ENCODE measurements at regions not wholly inside any gene's neighbourhood (a gene's known extent, or its start where the extent isn't known, plus 50 kb on each side); places are given as distances from the start of the nearest gene placed in this dataset.

DNA sequence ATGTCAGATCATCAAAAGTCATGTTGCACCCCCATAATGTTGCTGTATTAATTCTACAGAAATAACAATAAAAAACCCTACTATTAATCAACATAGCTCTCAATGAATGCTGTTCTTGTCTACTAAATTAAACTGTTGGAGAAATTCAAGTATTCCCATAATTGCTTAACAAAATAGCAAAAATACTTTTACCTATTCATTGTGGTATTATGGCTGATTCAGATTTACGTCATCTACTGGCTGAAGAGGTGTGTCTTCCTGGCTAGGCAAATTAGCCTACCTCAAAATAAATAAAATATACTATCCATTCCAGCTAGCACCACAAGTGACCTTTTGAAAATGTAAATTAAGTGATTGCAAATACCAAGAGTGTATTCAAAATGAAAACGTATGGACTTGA, 249.4 kb downstream of the MEIS1 start:
- in situ Hi-C loops (cut with HindIII; ENCODE audit: low pct_ligation_motif_present, low sequenced_read_pairs), result no loop called here
- Histone ChIP-seq H3K27me3 (replicated peaks) (no peaks in the 10 kb centered on the region), H3K27ac (no peak overlapping the region), H3K36me3 (replicated peaks) (no peaks in the 10 kb centered on the region), H3K4me3 (ENCODE audit: low read depth, low read length) (no peak overlapping the region)
- DNase-seq, result no peak
- TF ChIP-seq, protein P1, sequence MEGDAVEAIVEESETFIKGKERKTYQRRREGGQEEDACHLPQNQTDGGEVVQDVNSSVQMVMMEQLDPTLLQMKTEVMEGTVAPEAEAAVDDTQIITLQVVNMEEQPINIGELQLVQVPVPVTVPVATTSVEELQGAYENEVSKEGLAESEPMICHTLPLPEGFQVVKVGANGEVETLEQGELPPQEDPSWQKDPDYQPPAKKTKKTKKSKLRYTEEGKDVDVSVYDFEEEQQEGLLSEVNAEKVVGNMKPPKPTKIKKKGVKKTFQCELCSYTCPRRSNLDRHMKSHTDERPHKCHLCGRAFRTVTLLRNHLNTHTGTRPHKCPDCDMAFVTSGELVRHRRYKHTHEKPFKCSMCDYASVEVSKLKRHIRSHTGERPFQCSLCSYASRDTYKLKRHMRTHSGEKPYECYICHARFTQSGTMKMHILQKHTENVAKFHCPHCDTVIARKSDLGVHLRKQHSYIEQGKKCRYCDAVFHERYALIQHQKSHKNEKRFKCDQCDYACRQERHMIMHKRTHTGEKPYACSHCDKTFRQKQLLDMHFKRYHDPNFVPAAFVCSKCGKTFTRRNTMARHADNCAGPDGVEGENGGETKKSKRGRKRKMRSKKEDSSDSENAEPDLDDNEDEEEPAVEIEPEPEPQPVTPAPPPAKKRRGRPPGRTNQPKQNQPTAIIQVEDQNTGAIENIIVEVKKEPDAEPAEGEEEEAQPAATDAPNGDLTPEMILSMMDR (IDR thresholded peaks at IDR 0.05; ENCODE audit: low read depth, low read length, missing control alignments), result no peak

DNA sequence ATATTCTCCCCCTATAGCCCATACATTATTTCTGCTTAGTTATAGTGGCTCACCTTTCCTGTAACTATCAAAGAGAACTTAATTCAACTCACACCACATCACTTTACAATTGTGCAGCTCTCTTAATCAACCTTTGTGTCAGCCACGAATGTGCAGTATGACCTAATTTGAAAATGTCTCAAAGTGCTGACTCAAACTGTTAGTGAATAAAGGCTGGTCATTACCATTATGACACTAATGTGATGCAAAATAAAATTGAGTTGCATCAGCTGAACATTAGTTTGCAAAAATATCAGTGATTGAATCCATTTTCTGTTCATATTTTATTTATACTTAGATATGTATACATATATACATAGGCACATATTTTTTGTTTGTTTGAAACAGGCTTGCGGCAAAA, 251.8 kb downstream of the MEIS1 start:
- Histone ChIP-seq H3K27ac (no peak overlapping the region), H3K27me3 (replicated peaks) (no peaks in the 10 kb centered on the region), H3K4me3 (ENCODE audit: low read depth, low read length) (no peak overlapping the region), H3K36me3 (replicated peaks) (no peaks in the 10 kb centered on the region)
- TF ChIP-seq, protein P1 (IDR thresholded peaks at IDR 0.05; ENCODE audit: low read depth, low read length, missing control alignments), result no peak
- no peak for DNase-seq
- in situ Hi-C loops (cut with HindIII; ENCODE audit: low pct_ligation_motif_present, low sequenced_read_pairs), result no loop called here

DNA sequence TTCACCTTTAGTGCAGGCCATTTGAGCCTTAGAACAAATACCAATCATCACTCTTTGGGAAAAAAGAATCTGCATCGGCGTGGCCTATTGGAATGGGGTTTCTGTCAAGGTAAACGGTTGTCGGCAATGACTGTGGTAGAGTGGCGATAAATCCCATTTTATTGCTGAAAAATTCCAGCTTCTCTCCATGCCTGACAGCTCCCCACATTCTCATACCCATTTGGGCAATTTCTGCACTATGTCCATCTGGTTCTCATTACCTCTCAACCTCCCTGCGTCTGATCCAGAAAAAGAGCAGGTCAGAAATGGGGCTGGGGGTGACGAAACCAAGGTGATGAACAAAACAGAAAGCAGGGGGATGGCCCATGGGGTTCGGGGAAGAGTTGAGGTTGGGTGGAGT, 254.0 kb downstream of the MEIS1 start:
- in situ Hi-C loops (cut with HindIII; ENCODE audit: low pct_ligation_motif_present, low sequenced_read_pairs), result no loop called here
- H3K27me3 ChIP-seq (replicated peaks), result no peaks in the 10 kb centered on the region
- DNase-seq, result no peak

DNA sequence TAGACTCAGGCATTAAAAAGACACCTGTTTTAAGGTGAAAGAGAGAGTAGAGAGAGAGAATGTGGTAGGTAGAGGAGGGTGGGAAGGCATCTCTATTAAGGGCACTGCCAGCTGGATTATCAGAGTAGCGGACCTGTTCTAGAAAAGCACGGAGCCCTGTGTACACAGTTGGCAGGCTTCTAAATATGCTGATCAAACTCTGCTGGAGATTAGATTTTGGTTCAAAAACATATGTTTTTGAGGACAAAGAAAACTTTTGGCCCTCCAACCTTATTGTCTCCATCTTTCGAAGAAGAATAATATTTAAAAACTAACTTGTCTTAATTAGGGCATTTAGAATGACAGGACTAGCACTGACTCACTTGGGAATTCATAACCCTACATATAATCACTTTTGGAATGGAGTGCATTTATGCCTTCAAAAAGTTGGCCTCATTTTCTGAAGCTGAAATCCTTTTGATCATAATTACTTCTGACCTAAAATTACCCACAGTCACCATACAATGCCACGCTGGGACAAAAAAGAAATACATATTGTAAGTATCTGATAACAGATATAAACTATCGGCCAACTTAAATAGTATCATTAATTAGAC, 254.6 kb downstream of the MEIS1 start:
- in situ Hi-C loops (cut with HindIII; ENCODE audit: low pct_ligation_motif_present, low sequenced_read_pairs), result no loop called here
- H3K4me3 ChIP-seq (ENCODE audit: low read depth, low read length), result no peak overlapping the region
- H3K27me3 ChIP-seq (replicated peaks), result no peaks in the 10 kb centered on the region
- no peak overlapping the region for H3K27ac ChIP-seq
- no peaks in the 10 kb centered on the region for H3K36me3 ChIP-seq (replicated peaks)
- DNase-seq, result no peak
- TF ChIP-seq, protein P1 (IDR thresholded peaks at IDR 0.05; ENCODE audit: low read depth, low read length, missing control alignments), result no peak

More for the DNA sequence above, 254.0 kb downstream of the MEIS1 start:
- TF ChIP-seq, protein P1 (IDR thresholded peaks at IDR 0.05; ENCODE audit: low read depth, low read length, missing control alignments), result no peak
- H3K4me3 ChIP-seq (ENCODE audit: low read depth, low read length), result no peak overlapping the region
- H3K36me3 ChIP-seq (replicated peaks), result no peaks in the 10 kb centered on the region
- H3K27ac ChIP-seq, result no peak overlapping the region

DNA sequence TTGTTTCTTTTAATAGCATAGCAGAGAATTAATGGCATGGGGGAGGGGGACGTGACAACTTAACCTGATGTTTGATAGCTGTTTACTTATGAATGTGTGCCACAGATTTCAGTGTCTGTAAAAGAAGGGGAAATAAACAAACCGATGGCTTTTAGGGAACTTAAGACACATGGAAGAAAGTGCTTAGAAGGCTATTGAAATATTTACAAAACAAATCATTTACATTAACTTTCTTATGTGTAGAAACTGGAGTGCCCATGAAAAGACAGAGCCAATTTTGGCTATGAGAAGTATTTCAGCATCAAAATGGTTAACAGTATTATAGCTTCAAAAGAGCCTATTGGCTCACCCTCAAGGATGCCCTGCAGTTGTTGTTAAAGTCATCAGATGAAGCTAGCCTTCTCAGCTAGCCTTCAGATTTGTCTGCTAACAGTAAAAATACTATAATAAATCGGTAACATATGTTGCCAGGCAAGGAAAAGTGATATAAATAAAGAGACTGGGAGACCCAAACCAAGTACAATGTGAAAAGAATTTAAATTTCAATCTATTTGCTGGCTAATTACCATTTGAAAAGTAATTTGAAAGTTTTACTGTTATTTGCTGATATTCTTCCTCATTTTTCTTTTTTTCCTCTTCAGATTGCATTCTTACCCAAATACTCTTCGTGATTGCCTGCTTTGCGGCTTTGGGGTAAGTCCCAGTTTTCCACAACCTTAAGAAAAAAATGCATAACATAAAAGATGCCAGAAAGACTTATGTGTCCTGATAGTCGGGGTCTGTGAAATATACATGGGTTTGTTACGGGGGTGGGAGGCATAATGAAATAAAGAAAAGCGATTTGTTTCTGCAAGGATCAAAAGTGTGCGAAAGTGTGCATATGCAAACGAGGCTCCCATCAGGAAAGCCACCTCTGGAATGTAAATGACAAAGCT, 256.4 kb downstream of the MEIS1 start:
- no peaks in the 10 kb centered on the region for H3K36me3 ChIP-seq (replicated peaks)
- H3K4me3 ChIP-seq (ENCODE audit: low read depth, low read length), result no peak overlapping the region
- in situ Hi-C loops (cut with HindIII; ENCODE audit: low pct_ligation_motif_present, low sequenced_read_pairs), result no loop called here
- TF ChIP-seq, protein P1 (IDR thresholded peaks at IDR 0.05; ENCODE audit: low read depth, low read length, missing control alignments), result no peak
- H3K27me3 ChIP-seq (replicated peaks), result no peaks in the 10 kb centered on the region
- no peak for DNase-seq
- no peak overlapping the region for H3K27ac ChIP-seq
